Prostate gland (tissue), 2 donors: ENCODE measurements at regions not wholly inside any gene's neighbourhood (a gene's known extent, or its start where the extent isn't known, plus 50 kb on each side); places are given as distances from the start of the nearest gene placed in this dataset.

Experiments
- CTCF ChIP-seq, 4 experiments: fragments of 200-600 bp in 2 of 4; fragments of 450-650 bp in 2 of 4; sonication (generic) in 2 of 4; IDR thresholded peaks; 1 replicate in 3 of 4; 2 replicates in 1 of 4; pipeline ENCODE4 v1.5.1; 2016 to 2019; ENCODE audit warnings: antibody characterized with exemption in 4 of 4, mild to moderate bottlenecking in 2 of 4, moderate library complexity in 2 of 4
- POLR2A ChIP-seq: fragments of 450-650 bp; IDR thresholded peaks from one replicate; pipeline ENCODE4 v1.6.1; 2016; ENCODE audit warnings: antibody characterized with exemption, mild to moderate bottlenecking

- TF ChIP-seq CTCF (IDR thresholded peaks at IDR 0.05): no peak
- TF ChIP-seq POLR2A: no peak
Observed at GRCh38 chr10:80702143-80702542, 164.4 kb downstream of the SH2D4B start.
